PC-9 (cell line): ENCODE measurements at regions not wholly inside any gene's neighbourhood (a gene's known extent, or its start where the extent isn't known, plus 50 kb on each side); places are given as distances from the start of the nearest gene placed in this dataset.

ENCODE experiments used
- BruUV-seq: library from RNA; stranded (reverse); fragments of 400-500 nt; replicated peaks from 2 replicates; lab custom pipeline; 2021; lab: Mats Ljungman, UMichigan
- CTCF ChIA-PET: fragments of 300-600 bp; sonication (Branson Sonifier 250); formaldehyde crosslinking; loops from one replicate; lab custom pipeline; 2022; ENCODE audit warnings: antibody characterized with exemption; lab: Charles Lee
- POLR2A ChIA-PET: fragments of 300-600 bp; sonication (Branson Sonifier 250); formaldehyde crosslinking; loops from one replicate; lab custom pipeline; 2022; ENCODE audit warnings: antibody characterized with exemption; ENCODE audit not compliant: unreplicated experiment; lab: Charles Lee
- DNase-seq, 2 experiments: peaks; one replicate each; pipeline versions ENCODE4 v3.0.0 to v3.0.0-alpha.2; 2015 to 2022; ENCODE audit warnings: mixed read lengths in 1 of 2
- H2AFZ ChIP-seq: fragments of 200-600 bp; sonication (generic); 2 replicates; pipeline ENCODE4 v1.8.1; 2017; ENCODE audit warnings: antibody characterized with exemption
- H3F3A ChIP-seq: fragments of 200-600 bp; sonication (generic); 2 replicates; pipeline ENCODE4 v1.8.1; 2017; ENCODE audit warnings: antibody characterized with exemption, mild to moderate bottlenecking, low read depth; ENCODE audit not compliant: insufficient read depth
- H3K27ac ChIP-seq: fragments of 200-600 bp; sonication (generic); 2 replicates; pipeline ENCODE4 v1.6.1; 2016; ENCODE audit warnings: mixed run types
- H3K27me3 ChIP-seq: fragments of 200-600 bp; sonication (generic); 2 replicates; pipeline ENCODE4 v1.6.1; 2016; ENCODE audit warnings: low read depth, mixed run types; ENCODE audit not compliant: insufficient read depth
- H3K36me3 ChIP-seq: fragments of 200-600 bp; sonication (generic); 2 replicates; pipeline ENCODE4 v1.6.1; 2016; ENCODE audit warnings: low read depth, mixed run types
- H3K4me1 ChIP-seq: fragments of 200-600 bp; sonication (generic); replicated peaks from 2 replicates; pipeline ENCODE4 v1.6.1; 2016; ENCODE audit warnings: mixed run types; ENCODE audit not compliant: insufficient read depth
- H3K4me2 ChIP-seq: fragments of 200-600 bp; sonication (generic); 2 replicates; pipeline ENCODE4 v1.6.1; 2017; ENCODE audit warnings: mixed run types
- H3K4me3 ChIP-seq: fragments of 200-600 bp; sonication (generic); 2 replicates; pipeline ENCODE4 v1.6.1; 2016; ENCODE audit warnings: mixed run types
- H3K79me2 ChIP-seq: fragments of 200-600 bp; sonication (generic); 2 replicates; pipeline ENCODE4 v1.6.1; 2017; ENCODE audit warnings: low read depth, mixed run types
- H3K9me2 ChIP-seq: fragments of 200-600 bp; sonication (generic); 2 replicates; pipeline ENCODE4 v1.8.1; 2017; ENCODE audit warnings: mild to moderate bottlenecking; ENCODE audit not compliant: insufficient read depth
- H3K9me3 ChIP-seq: fragments of 200-600 bp; sonication (generic); 2 replicates; pipeline ENCODE4 v1.8.1; 2016; ENCODE audit warnings: low read depth; ENCODE audit not compliant: insufficient read depth
- H4K20me1 ChIP-seq: fragments of 200-600 bp; sonication (generic); 2 replicates; pipeline ENCODE4 v1.8.1; 2017; ENCODE audit not compliant: insufficient read depth
- EZH2 ChIP-seq: fragments of 200-600 bp; sonication (generic); IDR thresholded peaks from 2 replicates; pipeline ENCODE4 v1.8.0; 2017; ENCODE audit warnings: antibody characterized with exemption, low read depth
- intact Hi-C: fragments of 100-400 bp; cut with micrococcal nuclease; formaldehyde crosslinking; loops from one replicate; pipeline ENCODE4 v1.10.0; 2022; ENCODE audit not compliant: unreplicated experiment
- TF ChIP-seq, protein P1 (sequence below): fragments of 200-600 bp; sonication (generic); conservative IDR thresholded peaks from 2 replicates; pipeline ENCODE4 v1.6.1; 2017; ENCODE audit warnings: mixed run types, antibody characterized with exemption, mild to moderate bottlenecking, moderate library complexity

GRCh38 chr2:21993002-21993401 lies 869.2 kb downstream of the TDRD15 start:
- Histone ChIP-seq H2AFZ (no peak overlapping the region), H3K36me3 (no peaks in the 10 kb centered on the region), H3K4me2 (no peak overlapping the region), H3K27me3 (no peaks in the 10 kb centered on the region), H3K4me1 (no peaks in the 10 kb centered on the region), H3F3A (no peaks in the 10 kb centered on the region), H3K9me3 (peaks cover 5% of the 10 kb centered on the region; the same call in 1 of the 2 replicates), H4K20me1 (no peaks in the 10 kb centered on the region), H3K4me3 (no peak overlapping the region), H3K79me2 (no peaks in the 10 kb centered on the region), H3K27ac (no peak overlapping the region), H3K9me2 (no peaks in the 10 kb centered on the region)
- TF ChIP-seq, protein P1, sequence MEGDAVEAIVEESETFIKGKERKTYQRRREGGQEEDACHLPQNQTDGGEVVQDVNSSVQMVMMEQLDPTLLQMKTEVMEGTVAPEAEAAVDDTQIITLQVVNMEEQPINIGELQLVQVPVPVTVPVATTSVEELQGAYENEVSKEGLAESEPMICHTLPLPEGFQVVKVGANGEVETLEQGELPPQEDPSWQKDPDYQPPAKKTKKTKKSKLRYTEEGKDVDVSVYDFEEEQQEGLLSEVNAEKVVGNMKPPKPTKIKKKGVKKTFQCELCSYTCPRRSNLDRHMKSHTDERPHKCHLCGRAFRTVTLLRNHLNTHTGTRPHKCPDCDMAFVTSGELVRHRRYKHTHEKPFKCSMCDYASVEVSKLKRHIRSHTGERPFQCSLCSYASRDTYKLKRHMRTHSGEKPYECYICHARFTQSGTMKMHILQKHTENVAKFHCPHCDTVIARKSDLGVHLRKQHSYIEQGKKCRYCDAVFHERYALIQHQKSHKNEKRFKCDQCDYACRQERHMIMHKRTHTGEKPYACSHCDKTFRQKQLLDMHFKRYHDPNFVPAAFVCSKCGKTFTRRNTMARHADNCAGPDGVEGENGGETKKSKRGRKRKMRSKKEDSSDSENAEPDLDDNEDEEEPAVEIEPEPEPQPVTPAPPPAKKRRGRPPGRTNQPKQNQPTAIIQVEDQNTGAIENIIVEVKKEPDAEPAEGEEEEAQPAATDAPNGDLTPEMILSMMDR, result no peak
- POLR2A ChIA-PET, result no interaction called here
- BruUV-seq, result no TSS peak
- CTCF ChIA-PET, result no interaction called here
- intact Hi-C loops, result no loop called here
- DNase-seq, result no peak

DNA sequence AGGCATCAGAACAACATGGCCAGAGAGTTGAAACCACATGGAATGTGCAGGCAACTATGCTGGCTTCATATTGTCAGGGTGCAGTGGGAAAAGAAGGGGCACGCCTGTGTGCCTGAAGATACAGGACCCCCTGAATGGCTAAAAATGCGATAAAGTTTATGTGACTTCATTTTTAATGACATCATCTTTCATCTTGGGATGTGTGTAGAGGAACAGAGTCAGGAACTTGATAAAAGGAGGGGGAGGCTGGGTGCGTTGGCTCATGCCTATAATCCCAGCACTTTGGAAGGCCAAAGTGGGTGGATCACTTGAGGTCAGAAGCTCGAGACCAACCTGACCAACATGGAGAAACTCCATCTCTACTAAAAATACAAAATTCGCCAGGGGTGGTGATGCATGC lies 872.6 kb downstream of the TDRD15 start:
- Histone ChIP-seq H4K20me1 (no peaks in the 10 kb centered on the region), H3K79me2 (no peaks in the 10 kb centered on the region), H3F3A (no peaks in the 10 kb centered on the region), H3K4me1 (no peaks in the 10 kb centered on the region), H2AFZ (no peak overlapping the region), H3K36me3 (no peaks in the 10 kb centered on the region), H3K9me2 (no peaks in the 10 kb centered on the region), H3K9me3 (peaks cover 5% of the 10 kb centered on the region; the same call in 1 of the 2 replicates), H3K4me2 (no peak overlapping the region), H3K4me3 (no peak overlapping the region), H3K27me3 (no peaks in the 10 kb centered on the region), H3K27ac (no peak overlapping the region)
- intact Hi-C loops, result no loop called here
- ChIA-PET POLR2A (no interaction called here), CTCF (no interaction called here)
- TF ChIP-seq, protein P1, result no peak
- TF ChIP-seq EZH2, result no peak
- no TSS peak for BruUV-seq
- DNase-seq, result no peak

DNA sequence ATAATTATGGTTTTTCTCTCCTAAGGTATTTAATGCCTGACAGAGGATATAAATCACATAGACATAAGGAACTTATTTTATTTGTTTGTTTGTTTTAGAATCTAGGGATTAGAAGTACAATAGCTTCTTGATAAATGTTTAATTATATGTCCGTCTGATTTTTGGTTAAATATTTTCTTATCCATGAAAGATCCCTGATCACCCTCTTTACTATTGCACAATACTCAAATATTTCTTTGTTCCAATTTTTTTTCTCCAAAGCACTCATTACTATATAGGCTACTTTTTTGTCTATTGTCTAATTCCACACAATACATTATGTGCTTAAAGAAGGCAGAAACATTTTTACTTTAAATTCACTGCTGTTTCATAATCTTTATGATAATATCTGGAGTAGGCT lies 875.8 kb downstream of the TDRD15 start:
- ChIA-PET CTCF (no interaction called here), POLR2A (no interaction called here)
- H3K27ac ChIP-seq, result no peak overlapping the region
- no peaks in the 10 kb centered on the region for H3K4me1 ChIP-seq
- no peak for DNase-seq
- intact Hi-C loops, result no loop called here
- H3F3A ChIP-seq, result no peaks in the 10 kb centered on the region
- H3K79me2 ChIP-seq, result no peaks in the 10 kb centered on the region
- H3K4me3 ChIP-seq, result no peak overlapping the region
- no peaks in the 10 kb centered on the region for H3K27me3 ChIP-seq
- TF ChIP-seq, protein P1, result no peak
- TF ChIP-seq EZH2, result no peak
- no peak overlapping the region for H2AFZ ChIP-seq
- H3K4me2 ChIP-seq, result no peak overlapping the region
- no peaks in the 10 kb centered on the region for H3K36me3 ChIP-seq
- no peaks in the 10 kb centered on the region; the same call in 1 of the 2 replicates for H3K9me3 ChIP-seq
- H4K20me1 ChIP-seq, result no peaks in the 10 kb centered on the region
- no TSS peak for BruUV-seq
- no peaks in the 10 kb centered on the region for H3K9me2 ChIP-seq
